GM21526 (cell line): ENCODE measurements at regions not wholly inside any gene's neighbourhood (a gene's known extent, or its start where the extent isn't known, plus 50 kb on each side); places are given as distances from the start of the nearest gene placed in this dataset.

Source experiments
- ATAC-seq: cut with Tn5 transposase; IDR thresholded peaks from one replicate; pipeline ENCODE4 v1.9.1; 2021; ENCODE audit warnings: moderate library complexity; ENCODE audit not compliant: unreplicated experiment, low FRiP score

DNA sequence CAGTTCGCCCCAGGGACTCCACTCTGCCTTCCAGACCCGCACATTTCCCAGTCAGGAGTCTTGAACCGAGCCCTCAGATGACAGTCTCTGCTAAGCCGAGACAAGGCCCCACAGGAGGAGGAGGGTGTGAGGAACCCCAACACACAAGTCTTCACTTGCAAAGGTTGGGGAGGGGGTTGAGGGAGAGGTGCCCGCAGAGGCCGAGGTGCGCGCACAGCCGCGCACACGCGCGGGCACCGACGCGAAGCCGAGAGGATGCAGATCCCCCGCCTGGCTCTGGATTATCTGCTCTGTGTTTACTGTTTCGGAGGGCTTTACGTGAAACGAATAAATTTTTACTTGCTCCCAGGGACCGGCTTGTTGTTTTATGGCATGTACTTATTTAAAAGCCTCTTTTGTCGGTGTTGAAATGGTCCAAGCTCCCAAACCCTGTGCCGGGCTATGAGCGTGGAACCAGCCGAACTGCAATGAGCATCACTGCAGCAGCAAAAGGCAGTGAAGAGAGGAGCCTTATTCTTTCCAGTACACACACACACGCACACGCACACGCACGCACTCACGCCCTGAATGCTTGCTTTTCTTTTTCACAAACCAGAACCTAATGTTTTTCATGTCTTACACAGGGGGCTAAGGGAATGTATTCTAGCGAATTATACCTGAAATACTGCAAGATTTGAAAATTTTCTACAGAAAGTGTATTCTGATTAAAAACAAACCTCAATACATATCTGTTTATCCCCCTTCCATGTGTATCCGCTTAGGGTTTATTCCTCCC is 297.7 kb downstream of the PARP8 start:
- no peak for ATAC-seq

DNA sequence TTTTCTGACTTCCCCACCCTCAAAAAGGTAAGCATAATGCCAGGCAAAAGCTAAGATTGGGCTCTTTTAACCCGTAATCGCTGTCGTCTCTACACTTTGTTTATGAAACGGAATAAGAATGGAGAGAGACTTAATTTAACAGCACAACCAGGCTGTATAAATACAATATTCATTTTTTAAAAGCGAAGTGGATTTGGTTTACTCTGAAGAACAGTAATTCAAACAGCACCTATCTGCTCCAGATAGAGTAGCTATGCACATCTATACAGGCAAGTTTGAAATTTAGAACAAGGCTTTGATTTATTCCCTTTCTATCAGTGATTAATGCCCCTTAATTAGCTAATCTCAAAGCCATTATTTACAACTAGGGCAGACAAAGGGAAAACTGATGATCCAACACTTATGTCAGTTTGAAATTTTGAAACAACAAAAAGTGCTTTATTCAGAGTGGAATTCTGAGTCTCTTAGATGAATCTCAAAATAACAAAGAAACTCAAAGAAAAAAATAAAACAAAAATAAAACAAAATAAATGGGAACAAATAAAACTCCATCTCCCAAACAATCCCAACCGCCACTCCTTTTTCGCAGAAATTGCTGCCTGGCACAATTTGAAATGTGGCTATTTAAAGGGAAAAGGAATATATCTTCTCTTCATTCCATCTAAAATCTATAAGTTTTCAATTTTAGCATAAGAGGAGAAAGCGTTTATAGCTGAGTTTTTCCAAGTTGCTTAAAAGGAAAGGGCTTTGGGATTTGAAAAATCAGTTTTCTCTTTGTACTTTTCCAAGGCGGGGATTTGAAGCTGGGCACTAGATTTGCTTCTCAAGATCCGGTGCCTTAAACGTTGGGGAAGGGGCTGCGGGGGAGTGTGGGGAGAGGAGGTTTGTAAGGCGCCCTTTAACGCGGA is 298.6 kb downstream of the PARP8 start:
- no peak for ATAC-seq

DNA sequence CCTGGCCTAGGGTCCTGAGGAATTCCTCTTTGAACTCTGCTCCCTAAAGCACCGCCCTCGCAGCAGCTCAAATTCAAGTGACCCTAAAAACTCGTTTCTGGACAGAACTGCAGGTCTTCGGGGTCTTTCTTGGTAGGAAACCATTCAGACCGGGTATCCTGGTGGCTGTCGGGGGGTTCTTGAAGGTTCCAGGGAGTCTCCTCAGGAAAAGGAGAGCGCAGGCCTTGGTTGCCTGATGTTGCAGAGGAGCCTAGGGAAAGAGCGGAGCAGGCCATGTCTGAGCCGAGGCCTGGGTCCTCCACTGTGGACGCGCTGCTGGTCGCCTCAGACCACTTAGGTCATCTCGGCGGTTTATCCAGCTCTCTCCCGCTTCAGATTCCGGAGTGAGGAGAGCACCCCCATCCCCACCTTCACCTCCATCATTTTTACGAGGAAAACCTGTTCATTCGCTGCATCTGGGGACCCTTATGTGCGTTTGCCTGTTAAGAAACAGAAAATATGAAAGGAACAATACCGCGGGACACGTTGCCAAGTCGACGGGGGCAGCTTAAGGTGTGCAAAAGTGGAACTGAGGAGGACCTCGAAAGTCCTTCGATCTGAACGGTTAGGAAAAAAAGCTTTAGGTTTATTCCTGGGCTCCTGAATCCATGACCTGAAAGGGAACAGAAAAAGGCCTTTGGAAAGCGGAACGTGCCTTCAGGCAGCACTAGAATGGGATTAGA is 299.4 kb downstream of the PARP8 start:
- ATAC-seq, result no peak

DNA sequence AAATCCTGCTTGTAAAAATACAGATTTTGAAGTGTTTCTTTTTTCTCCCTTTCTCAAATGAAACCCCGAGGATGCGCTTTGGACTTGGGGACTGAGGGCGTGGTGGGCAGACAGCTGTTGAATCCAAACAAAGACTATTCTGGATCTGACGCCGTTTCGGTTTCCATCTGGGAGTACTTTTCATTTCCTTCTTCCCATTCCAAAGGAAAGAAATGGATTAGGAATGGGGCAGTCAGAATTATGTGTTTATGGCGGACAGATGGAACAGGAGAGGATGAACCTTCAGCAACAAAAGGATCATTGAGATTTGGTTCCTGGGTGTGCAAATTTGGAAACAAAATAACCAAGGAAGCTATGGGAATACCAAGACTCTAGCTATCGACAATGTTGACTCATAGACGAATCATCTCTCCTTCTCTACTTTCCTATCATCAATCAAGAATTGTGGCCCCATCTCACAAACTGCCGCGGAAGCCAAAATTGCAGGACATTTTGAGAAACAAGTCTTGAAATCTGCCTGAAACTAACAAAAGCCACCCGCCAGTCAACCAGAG is 300.6 kb downstream of the PARP8 start:
- ATAC-seq, result no peak

DNA sequence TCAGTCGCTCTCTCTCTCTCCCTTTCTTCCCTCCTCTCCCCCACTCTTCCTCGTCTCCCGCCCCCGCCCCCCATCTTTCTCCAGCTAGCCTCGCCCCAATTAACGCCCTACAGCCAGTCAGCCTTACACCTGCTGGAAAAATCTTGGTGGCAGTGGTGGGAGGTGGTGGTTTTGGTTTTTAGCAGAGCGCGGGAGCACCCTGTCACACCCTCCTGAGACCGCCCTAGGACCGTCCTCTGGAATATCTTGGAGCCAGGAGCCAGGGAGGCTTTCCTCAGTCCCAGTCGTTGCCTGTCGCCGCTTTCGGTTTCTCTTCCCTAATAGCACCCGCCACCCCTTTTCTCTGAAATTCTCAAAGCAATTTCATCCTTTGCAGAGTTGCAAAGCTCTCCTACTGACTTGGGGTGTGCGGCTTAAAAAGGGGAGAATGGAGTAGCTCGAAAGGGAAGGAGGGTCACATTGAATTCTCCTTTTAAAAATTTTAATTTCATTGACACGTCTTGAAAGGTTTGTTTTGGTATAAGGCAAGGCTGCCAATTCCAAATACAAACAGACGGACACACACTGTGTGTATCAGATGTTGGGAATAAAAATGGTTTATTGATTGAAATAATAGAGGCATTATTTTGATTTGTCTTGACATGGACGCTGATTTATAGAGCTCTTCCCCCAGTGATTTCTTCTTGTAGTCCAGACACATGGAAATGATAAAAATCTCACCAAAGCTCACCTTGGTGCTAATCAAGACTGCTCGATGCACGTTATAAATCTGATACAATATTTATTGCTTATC is 301.3 kb downstream of the PARP8 start:
- no peak for ATAC-seq

DNA sequence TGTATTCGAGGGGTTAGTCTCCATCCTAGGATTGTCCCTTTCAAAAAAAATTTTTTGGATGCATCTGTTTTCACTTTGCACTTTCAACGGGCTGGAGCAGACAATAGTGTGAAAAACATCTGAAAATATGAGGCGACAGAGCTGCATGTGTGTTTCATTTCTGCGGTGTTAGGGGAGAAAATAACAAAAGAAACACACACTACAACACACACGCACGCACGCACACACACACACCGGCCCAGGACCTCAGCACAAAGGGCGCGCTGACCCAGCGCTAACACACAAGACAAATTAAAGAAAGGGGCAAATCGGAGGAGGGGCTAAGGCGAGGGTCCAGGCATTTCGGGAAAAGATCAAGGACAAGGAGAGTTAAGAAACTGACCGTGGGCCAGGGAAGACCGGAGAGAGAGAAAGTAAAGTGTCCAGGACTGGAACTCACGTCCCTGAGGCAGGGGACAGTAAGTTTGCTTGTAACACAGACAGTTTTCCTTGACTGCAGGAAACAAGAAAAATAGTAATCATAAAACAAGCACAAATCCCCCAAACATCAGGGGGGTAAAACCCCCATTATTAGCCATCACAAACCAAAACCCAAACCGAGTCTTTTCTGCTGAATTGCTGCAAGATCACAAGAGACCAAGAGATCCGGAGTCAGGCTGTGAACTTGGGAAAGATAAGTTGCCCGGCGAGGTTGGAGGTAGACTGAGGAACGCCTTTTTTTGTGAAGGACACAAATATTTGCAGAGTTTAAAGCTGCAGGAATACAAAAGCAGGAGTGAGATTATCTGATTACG is 302.1 kb downstream of the PARP8 start:
- ATAC-seq, result no peak

DNA sequence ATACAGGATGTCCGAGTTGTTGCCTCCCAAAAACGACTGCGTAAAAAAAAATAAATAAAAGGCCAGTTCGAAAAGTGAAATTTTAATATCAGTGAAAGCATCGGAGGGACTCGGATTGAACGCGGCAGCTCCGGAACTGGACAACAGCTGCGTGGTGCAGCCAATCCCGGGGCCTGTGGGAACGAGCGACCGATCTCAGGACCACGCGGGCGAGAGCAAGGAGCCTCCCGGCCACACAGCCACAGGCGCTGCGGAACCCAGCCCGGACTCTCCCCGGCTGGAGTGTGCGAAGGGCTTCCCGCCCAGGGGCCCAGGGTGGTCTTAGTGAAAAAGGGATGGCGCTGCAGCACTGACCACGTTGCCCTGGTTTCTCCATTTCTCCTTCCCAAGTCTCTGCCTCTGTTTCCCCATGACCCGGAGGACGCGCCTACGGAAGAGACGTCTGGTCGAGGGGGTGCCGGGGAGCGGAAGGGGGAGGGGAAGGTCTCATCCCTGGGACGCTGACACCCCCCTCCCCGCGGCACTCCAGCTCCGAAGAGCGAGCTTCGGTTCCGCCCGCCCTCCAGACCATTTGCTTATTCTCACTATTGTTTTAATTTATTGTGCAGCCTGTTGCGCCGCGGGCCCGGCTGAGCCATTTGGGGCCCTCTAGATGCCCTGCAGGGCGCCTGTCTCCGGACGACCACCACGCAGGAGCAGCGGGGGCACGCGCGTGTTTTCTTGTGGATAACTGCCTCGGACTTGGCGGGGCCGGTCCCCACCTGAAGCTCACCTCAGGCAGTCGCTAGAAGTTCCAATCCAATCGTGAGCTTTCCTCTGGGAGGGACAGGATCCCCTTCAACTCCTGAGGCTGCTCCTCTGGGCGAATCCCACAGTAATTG is 303.0 kb downstream of the PARP8 start:
- ATAC-seq, result no peak

DNA sequence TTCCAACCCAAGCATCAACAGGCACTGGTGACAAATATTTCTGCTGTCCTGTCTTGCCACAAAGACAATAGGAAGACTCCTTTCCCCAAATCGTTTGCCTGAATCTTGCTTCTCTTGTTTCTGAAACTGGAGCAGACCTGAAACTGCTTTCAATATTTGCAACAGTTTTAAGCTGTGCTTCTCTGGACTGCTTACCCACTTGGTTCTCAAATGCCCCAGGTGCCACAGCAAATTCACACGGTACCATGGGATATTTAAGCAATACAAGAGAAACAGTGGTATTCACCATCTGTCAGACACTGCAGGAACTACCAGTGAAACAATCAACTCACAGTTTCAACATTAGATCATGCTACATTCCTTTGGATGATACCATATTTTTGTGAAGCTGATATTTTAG is 309.4 kb downstream of the PARP8 start:
- no peak for ATAC-seq

DNA sequence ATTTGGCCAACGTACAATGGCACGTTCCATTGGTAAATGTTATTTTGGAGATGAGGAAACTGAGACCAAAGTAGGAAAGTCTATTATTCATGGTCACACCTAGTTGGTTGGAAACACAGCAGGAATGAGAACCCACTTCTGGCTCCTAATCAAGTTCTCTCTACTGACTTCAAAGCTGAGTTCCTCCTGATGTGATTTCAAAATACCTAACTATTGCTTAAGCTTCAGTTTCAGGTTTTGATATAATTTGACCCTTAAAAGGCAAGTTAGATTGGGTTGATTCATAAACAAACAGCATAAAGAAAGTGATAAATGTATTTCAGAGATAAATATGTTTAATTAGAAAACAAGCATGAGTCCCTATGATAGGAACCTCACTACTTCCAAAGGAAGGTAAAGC is 312.5 kb downstream of the PARP8 start:
- ATAC-seq, result no peak

DNA sequence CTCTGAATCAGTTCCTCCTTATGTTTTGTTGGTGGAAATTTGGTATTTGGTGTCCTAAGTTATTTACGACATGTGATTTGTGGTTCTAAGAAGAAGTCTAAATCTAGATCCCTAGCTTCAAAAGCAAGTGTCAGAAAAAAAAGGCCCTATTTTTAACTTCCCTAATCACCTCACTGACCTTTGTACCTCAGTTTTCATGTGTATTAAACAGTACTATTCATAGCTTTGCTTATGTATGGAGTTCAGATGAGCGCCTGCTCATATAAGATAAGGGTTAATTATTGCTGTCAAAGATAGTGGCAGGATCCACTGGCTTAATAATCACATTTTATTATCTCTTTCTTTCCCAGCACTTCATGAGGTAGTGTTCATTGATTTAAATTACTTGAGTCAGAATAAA is 318.2 kb downstream of the PARP8 start:
- ATAC-seq, result no peak

DNA sequence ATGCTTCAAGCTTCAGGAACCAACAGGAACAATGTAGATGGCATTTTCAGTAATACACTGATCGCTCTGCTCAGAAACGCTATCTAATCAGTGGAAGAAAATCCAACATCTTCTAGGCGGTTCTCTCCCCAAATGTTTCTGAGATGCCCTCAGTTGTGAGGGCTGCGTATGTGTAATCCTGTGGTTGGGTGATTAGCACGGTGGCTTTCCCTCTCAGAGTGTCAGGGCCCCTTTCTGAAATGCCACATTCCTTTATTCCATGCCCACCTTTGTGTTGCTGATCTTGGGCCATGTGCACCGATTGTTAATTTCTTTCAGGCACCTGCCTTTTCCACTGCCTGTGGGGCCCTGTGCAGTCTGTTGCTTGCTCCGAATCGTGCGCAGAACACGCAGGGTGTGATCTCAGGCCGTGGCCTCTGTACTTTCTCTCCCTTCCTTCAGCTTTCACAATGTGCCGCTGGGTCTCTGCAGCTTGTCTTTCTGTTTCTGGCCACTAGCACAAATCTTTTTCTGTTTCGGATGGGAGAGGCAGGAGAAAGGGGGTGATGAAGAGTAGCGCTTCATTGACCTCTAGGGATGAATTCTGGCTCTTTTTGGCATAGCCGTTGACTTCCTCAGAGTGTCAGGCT is 324.0 kb downstream of the PARP8 start:
- ATAC-seq, result no peak

DNA sequence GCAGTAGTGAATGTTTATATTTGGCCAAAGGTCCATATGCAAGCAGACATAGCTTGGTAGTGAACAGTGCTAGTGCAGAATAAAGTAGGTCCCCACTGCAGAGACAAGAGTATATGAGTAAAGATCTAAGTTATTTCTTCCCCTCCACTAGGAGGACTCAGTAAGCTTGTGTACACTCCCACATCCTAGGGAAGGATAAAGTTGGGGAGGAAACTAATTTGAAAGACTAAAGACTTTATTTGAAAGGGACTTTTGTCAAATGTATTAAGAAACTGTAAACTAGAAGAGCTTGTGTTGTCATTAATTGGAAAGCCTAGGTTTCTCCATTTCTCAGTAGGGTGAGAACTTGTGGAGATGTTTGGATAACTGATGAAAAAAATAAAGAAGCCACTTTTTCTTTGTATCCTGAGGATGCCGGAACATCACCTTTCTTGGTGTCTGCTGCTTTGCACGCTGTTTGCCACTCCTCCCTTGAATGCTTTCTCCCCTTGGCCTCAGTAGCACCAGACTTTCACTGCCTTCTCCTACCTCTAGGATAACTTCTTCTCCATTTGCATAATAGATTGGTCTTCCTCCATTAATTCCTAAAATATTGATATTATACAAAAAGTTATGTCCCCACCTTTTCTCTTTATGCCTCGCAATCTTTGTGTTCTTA is 329.0 kb downstream of the PARP8 start:
- no peak for ATAC-seq

DNA sequence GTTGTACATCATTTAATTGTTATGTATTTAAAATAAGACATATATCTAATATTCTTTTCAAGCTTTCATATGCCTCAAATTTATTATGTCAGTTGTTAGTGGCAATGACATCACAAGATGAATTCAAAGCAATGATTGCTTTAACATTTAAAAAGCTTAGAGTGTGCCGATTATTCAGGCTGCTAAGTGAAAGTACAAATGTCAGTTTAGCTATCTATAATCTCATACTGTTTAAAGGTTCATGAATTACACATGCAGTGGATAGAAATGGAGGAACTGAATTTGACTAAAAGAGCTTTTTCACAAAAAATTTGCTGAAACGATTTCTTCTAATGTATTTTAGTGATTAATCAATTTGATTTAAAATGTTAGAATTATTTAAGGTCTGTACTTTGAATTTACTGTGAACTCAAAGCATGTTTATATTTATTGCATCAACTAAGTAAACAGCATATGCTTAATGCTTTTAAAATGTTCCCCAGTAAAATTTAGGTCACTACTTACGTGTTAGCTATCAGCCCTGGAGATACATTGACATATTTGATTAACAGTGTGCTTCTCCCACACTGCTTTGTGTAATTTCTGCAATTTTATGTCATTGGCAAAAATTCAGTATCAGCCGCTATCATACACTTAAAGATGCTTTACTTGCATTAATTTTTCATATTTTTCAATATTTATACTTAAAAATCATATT is 334.9 kb downstream of the PARP8 start:
- no peak for ATAC-seq

DNA sequence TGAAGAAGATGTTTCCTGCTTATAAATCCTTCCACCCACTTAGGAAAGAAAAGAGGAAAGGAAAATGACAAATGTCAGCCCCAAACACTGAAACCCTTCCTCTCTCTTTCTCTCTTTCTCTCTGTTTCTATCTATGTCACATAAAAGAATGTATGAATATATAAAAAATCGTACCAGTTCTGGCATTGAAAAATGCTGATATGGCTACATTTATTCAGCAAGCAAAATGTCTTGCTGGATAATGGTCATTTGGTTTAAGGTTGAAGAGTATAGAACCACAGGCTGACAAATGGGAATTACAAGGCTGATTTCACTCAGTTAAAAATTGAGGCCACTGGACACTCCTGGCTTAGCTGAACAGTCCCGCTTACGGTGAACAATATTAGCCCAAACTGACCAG is 335.9 kb downstream of the PARP8 start:
- no peak for ATAC-seq

DNA sequence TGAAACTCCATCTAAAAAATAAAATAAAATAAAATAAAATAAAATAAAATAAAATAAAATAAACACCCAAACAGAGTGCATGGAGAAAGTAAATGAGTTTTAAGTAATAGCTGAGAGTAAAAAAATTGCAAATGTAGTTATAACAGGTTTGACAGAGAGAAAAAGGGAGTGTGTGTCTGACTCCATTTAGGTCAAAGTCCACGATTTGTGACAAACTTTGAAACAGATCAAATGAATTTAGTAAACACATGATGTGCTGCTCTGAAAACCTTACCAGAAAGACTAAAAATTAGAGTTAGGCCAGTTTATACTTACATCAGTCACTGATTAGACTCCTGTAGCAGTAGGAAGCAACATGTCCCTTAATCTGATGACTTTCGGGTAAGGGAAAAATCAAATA is 346.6 kb downstream of the PARP8 start:
- ATAC-seq, result no peak

DNA sequence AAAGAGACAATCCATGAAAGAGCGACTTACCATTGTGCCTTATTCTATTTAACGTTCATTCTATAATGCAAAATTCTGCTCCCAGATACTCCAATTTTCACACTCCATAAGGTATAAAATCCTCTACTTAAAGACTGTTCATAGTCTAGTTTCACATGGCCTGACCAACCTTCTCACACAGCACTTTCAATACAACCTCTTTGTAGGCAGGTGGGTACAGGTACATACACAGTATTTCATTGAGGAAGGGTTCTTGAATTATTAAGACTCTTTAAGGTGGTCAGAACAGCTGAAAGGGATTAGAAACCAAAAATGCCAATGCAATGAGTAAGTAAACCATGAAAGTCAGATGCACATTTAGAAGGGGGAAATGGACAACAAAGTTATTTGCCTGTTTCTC is 352.0 kb downstream of the PARP8 start:
- no peak for ATAC-seq

DNA sequence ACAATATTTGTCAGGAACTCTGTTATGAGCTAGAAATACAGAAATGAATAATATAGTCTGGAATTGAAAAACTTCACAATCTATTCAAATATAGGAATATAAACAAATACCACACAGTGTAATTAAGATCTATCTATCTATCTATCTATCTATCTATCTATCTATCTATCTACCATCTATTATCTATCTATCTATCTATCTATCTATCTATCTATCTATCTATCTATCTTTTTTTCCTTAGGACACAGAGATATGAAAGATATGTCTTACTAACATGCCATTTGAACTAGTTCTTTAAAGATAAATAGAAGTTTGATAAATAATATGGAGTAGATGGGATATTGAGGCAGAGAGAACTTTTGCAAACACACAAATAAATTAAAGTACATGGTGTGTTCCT is 357.8 kb downstream of the PARP8 start:
- no peak for ATAC-seq
